Fibroblast of gingiva (primary cell): ENCODE measurements at regions not wholly inside any gene's neighbourhood (a gene's known extent, or its start where the extent isn't known, plus 50 kb on each side); places are given as distances from the start of the nearest gene placed in this dataset.

ENCODE experiments used
- DNase-seq: peaks from one replicate; pipeline ENCODE4 v3.0.0-alpha.2; 2011; ENCODE audit warnings: low read depth

DNA sequence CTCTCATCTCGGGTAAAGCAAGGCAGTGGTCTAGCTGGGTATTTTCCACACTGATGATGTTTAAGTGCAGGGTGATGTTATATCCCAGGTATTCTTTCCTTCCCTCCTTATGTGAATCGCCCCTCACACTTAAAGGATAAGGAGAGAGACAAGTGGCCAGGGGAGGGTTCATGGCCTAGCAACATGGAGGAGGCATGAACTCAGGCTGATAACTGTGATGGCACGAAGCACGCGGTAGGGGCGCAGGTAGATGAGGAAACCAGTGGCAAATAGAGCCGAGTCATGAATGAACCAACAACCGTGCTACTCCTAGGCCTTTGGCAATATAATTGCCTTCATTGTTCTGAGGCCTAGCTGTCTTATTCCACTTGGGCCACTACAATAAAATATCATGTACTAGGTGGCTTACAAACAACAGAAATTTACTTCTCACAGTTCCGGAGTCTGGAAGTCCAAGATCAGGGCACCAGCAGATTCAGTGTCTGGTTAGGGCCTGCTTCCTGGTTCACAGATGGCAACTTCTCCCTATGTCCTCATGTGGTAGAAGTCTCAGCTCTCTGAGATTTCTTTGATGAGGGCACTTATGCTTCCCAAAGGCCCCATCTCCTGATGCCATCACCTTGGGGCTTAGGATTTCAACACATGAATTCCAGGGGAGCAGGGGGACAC, 56.0 kb upstream of the PIK3CG start:
- no peak for DNase-seq

DNA sequence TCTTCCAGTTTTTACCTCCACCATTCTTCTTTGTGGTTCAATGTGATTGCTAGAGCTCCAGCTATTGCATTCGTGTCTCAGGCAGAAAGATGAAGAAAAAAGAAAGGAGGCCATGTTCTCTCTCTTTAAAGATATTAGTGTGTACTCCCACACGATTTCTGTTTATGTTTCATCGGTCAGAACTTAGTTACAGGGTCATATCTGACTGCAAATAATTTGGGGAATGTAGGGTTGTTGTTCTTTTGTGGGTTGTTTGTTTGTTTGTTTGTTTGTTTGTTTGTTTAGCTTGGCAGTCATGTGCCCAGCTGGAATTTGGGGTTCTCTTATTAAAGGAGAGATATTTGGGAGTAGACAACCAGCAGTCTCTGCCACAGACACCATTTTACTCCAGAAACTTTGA, 53.6 kb upstream of the PIK3CG start:
- no peak for DNase-seq

DNA sequence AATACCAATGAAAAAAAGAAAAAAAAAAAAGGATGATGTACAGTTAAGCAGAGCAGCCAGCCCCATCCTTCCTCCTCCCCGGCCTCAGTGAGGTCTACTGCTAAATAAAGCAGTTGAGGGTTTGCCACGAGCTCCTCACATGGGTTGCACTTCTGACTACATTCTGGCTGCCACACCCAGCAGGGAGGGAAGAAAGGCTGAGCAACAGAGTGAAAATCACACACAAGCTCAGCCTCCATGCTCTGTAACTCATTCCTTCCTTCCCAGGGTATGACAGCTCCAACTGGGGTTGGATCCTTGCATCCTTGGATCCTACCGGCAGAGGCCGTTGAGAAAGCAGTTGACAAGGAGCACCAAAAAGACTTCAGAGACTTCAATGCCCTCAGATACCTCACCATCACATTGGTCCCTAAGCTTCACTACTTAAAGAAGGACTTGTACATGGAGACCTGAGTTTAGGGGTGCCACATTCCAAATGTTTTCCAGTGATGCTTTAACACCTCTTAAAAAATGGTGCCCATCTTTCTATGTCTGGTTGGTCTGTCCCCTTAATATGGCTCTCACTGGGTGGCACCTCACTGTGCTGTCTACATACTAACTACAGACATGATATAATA, 52.9 kb upstream of the PIK3CG start:
- no peak for DNase-seq

DNA sequence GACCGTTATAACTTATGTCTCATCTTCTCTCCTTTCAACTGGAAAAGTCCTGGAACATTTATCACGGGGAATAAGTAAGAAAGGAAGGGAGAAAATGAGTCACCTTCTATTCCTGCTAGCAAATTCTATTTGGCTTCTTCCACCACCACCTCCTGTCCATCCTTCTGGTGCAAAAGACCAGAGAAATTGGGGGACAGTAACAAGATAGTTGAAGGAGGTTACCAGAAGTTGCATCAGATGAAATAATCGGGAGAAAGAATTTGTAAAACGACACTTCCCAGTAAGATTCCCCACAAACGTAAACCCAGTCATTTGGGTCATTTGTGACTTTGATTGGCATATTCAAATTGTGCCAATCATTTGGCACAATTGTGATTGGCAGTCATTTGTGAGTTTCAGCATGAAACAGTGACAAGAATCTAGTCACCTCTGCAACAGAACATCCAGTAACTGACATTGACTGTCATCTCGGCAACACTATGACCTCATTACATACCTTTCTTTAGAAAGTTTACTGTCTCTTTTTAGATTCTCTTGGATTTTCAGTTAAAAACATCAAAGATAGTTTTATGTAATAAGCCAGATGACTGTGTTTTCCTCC, 51.3 kb upstream of the PIK3CG start:
- DNase-seq = no peak

DNA sequence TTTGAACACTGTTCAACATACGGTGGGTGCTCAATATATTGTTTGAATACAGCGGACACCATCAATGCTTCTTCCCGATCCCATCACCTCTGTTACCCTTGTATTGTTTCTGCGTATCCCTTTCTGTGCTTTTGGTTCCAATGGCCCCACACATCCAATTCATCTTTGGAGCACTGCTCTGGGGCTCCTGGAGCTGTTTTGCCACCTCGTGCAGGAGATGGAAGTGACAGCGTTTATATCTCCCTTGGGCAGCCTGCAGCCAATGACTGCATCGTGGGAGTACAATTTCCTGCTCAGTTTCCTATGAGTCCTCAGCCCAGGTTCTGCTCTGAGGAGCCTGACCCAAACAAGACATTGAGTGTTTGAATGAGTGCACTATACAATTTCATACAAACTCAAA, 50.2 kb upstream of the PIK3CG start:
- no peak for DNase-seq
